Left lung (tissue), 4 donors: ENCODE measurements at regions not wholly inside any gene's neighbourhood (a gene's known extent, or its start where the extent isn't known, plus 50 kb on each side); places are given as distances from the start of the nearest gene placed in this dataset.

Source experiments
- ATAC-seq: fragments of 200-7000 bp; cut with Tn5 transposase; one replicate; pipeline ENCODE4 v1.9.1; 2020; ENCODE audit warnings: moderate library complexity
- DNase-seq, 4 donors: peaks; one replicate each; pipeline ENCODE4 v3.0.0-alpha.2; 2013 to 2020
- H3K27ac ChIP-seq, 2 donors: fragments of 200-600 bp; sonication (generic) in 1 of 2; one replicate each; pipeline versions ENCODE4 v1.5.0 to v1.8.0; 2020 to 2021
- H3K27me3 ChIP-seq, 2 donors: fragments of 200-600 bp; sonication (generic) in 1 of 2; one replicate each; pipeline versions ENCODE4 v1.5.0 to v1.8.0; 2020 to 2021
- H3K36me3 ChIP-seq, 2 donors: fragments of 200-600 bp; sonication (generic) in 1 of 2; one replicate each; pipeline versions ENCODE4 v1.5.0 to v1.8.0; 2020 to 2021
- H3K4me1 ChIP-seq, 2 donors: fragments of 200-600 bp; one replicate each; pipeline ENCODE4 v1.8.0; 2021
- H3K4me3 ChIP-seq, 2 donors: fragments of 200-600 bp; sonication (generic) in 1 of 2; one replicate each; pipeline versions ENCODE4 v1.5.0 to v1.8.0; 2020 to 2021; ENCODE audit warnings: mild to moderate bottlenecking in 1 of 2
- H3K9me3 ChIP-seq, 2 donors: fragments of 200-600 bp; sonication (generic) in 1 of 2; one replicate each; pipeline versions ENCODE4 v1.5.0 to v1.8.0; 2020 to 2021
- CTCF ChIP-seq, 2 donors: fragments of 200-600 bp; sonication (generic) in 1 of 2; IDR thresholded peaks; one replicate each; pipeline versions ENCODE4 v1.5.0 to v1.8.0; 2021; ENCODE audit warnings: antibody characterized with exemption in 2 of 2
- intact Hi-C, 2 donors: fragments of 100-400 bp; cut with DNase I; formaldehyde crosslinking; loops; one replicate each; pipeline versions ENCODE4 v1.11.2 to v1.14.2; 2022
- donor health status: DM: no; HTN: yes; CAD: no.
- donor health status: DM: no; HTN: no; CAD: no.

- Histone ChIP-seq H3K36me3 (no peaks in the 10 kb centered on the region), H3K4me1 (no peaks in the 10 kb centered on the region), H3K9me3 (no peaks in the 10 kb centered on the region), H3K27ac (no peak overlapping the region), H3K27me3 (no peaks in the 10 kb centered on the region), H3K4me3 (no peak overlapping the region)
- DNase-seq (no peak), ATAC-seq (no peak)
- intact Hi-C loops, result no loop called here
- no peak for TF ChIP-seq CTCF (IDR thresholded peaks at IDR 0.05)
These were observed 132.9 kb upstream of the LRIG1 start for GRCh38 chr3:66633402-66634381.

GRCh38 chr3:66638717-66639116 is 137.9 kb upstream of the LRIG1 start:
- H3K27me3 ChIP-seq, result no peaks in the 10 kb centered on the region
- H3K36me3 ChIP-seq, result no peaks in the 10 kb centered on the region
- no peak for DNase-seq

GRCh38 chr3:66639809-66640356 is 139.1 kb upstream of the LRIG1 start:
- intact Hi-C loops, result no loop called here
- Histone ChIP-seq H3K4me3 (no peak overlapping the region), H3K9me3 (no peaks in the 10 kb centered on the region), H3K4me1 (no peaks in the 10 kb centered on the region), H3K27me3 (no peaks in the 10 kb centered on the region), H3K27ac (no peak overlapping the region), H3K36me3 (no peaks in the 10 kb centered on the region)
- TF ChIP-seq CTCF (IDR thresholded peaks at IDR 0.05), result no peak
- ATAC-seq, result no peak
- no peak for DNase-seq

More at GRCh38 chr3:66638717-66639116, 137.9 kb upstream of the LRIG1 start:
- H3K27ac ChIP-seq, result no peak overlapping the region
- H3K4me1 ChIP-seq, result no peaks in the 10 kb centered on the region
- H3K4me3 ChIP-seq, result no peak overlapping the region
- no peak for ATAC-seq
- intact Hi-C loops, result no loop called here
- no peak for TF ChIP-seq CTCF (IDR thresholded peaks at IDR 0.05)
- H3K9me3 ChIP-seq, result no peaks in the 10 kb centered on the region

- no peak for TF ChIP-seq CTCF (IDR thresholded peaks at IDR 0.05)
These were observed 141.2 kb upstream of the LRIG1 start for GRCh38 chr3:66642019-66642418.

GRCh38 chr3:66642484-66642883 is 141.7 kb upstream of the LRIG1 start:
- Histone ChIP-seq H3K36me3 (no peaks in the 10 kb centered on the region), H3K27me3 (no peaks in the 10 kb centered on the region), H3K4me1 (no peaks in the 10 kb centered on the region), H3K27ac (no peak overlapping the region), H3K4me3 (no peak overlapping the region), H3K9me3 (peaks cover 0 to 5% of the 10 kb centered on the region in 2 donors)
- no peak for TF ChIP-seq CTCF (IDR thresholded peaks at IDR 0.05)
- ATAC-seq, result no peak
- intact Hi-C loops, result no loop called here
- no peak for DNase-seq

More at GRCh38 chr3:66642019-66642418, 141.2 kb upstream of the LRIG1 start:
- ATAC-seq (no peak), DNase-seq (no peak)
- Histone ChIP-seq H3K36me3 (no peaks in the 10 kb centered on the region), H3K4me1 (no peaks in the 10 kb centered on the region), H3K27ac (no peak overlapping the region), H3K4me3 (no peak overlapping the region), H3K9me3 (peaks cover 0 to 5% of the 10 kb centered on the region in 2 donors), H3K27me3 (no peaks in the 10 kb centered on the region)
- intact Hi-C loops, result no loop called here
